ENCODE measurements at regions not wholly inside any gene's neighbourhood (a gene's known extent, or its start where the extent isn't known, plus 50 kb on each side); places are given as distances from the start of the nearest gene placed in this dataset.

GRCh38 chr13:111565400-111565799, 245.0 kb downstream of the TEX29 start:
- DNase-seq (ENCODE audit: low spot score), result no peak
- Histone ChIP-seq H3K9me3 (peaks cover 0 to 7% of the 10 kb centered on the region in 2 donors), H3K4me3 (no peak overlapping the region), H3K27ac (no peak overlapping the region), H3K27me3 (no peaks in the 10 kb centered on the region), H3K36me3 (no peaks in the 10 kb centered on the region), H3K4me1 (no peaks in the 10 kb centered on the region)
- no peak for TF ChIP-seq CTCF (IDR thresholded peaks at IDR 0.05)

- no peak overlapping the region for H3K4me3 ChIP-seq
- no peaks in the 10 kb centered on the region for H3K4me1 ChIP-seq
- no peaks in the 10 kb centered on the region for H3K36me3 ChIP-seq
- H3K9me3 ChIP-seq, result peaks cover 0 to 7% of the 10 kb centered on the region in 2 donors
- no peaks in the 10 kb centered on the region for H3K27me3 ChIP-seq
- no peak for TF ChIP-seq CTCF (IDR thresholded peaks at IDR 0.05)
- DNase-seq (ENCODE audit: low spot score), result no peak
- H3K27ac ChIP-seq, result no peak overlapping the region
Observed at GRCh38 chr13:111566567-111566966, 246.1 kb downstream of the TEX29 start.

GRCh38 chr13:111567637-111568036, 247.2 kb downstream of the TEX29 start:
- H3K9me3 ChIP-seq, result peaks cover 0 to 7% of the 10 kb centered on the region in 2 donors
- no peaks in the 10 kb centered on the region for H3K27me3 ChIP-seq
- no peaks in the 10 kb centered on the region for H3K36me3 ChIP-seq
- no peak for TF ChIP-seq CTCF (IDR thresholded peaks at IDR 0.05)
- DNase-seq (ENCODE audit: low spot score), result no peak
- H3K4me1 ChIP-seq, result no peaks in the 10 kb centered on the region
- no peak overlapping the region for H3K4me3 ChIP-seq
- no peak overlapping the region for H3K27ac ChIP-seq

GRCh38 chr13:111568290-111568689, 247.8 kb downstream of the TEX29 start:
- no peak for DNase-seq (ENCODE audit: low spot score)
- no peaks in the 10 kb centered on the region for H3K36me3 ChIP-seq
- H3K27ac ChIP-seq, result no peak overlapping the region
- no peak for TF ChIP-seq CTCF (IDR thresholded peaks at IDR 0.05)
- no peaks in the 10 kb centered on the region for H3K27me3 ChIP-seq
- no peaks in the 10 kb centered on the region for H3K4me1 ChIP-seq
- peaks cover 0 to 7% of the 10 kb centered on the region in 2 donors for H3K9me3 ChIP-seq
- no peak overlapping the region for H3K4me3 ChIP-seq

GRCh38 chr13:111570911-111571310, 250.5 kb downstream of the TEX29 start:
- H3K4me1 ChIP-seq, result no peaks in the 10 kb centered on the region
- no peak for TF ChIP-seq CTCF (IDR thresholded peaks at IDR 0.05)
- no peak for DNase-seq (ENCODE audit: low spot score)
- H3K36me3 ChIP-seq, result no peaks in the 10 kb centered on the region
- H3K27me3 ChIP-seq, result no peaks in the 10 kb centered on the region
- H3K4me3 ChIP-seq, result no peak overlapping the region
- H3K27ac ChIP-seq, result no peak overlapping the region
- H3K9me3 ChIP-seq, result peaks cover 5 to 20% of the 10 kb centered on the region in 2 donors

- DNase-seq (ENCODE audit: low spot score), result no peak
- peaks cover 5 to 20% of the 10 kb centered on the region in 2 donors for H3K9me3 ChIP-seq
- no peak for TF ChIP-seq CTCF (IDR thresholded peaks at IDR 0.05)
- H3K27me3 ChIP-seq, result no peaks in the 10 kb centered on the region
- H3K4me1 ChIP-seq, result no peaks in the 10 kb centered on the region
- H3K36me3 ChIP-seq, result no peaks in the 10 kb centered on the region
- H3K4me3 ChIP-seq, result no peak overlapping the region
- no peak overlapping the region for H3K27ac ChIP-seq
Observed at GRCh38 chr13:111572956-111573761, 252.7 kb downstream of the TEX29 start.
